HCT116 (cell line): ENCODE measurements at regions not wholly inside any gene's neighbourhood (a gene's known extent, or its start where the extent isn't known, plus 50 kb on each side); places are given as distances from the start of the nearest gene placed in this dataset.

Experiments
- EZH2 ChIP-seq: fragments of 200-600 bp; sonication (generic); IDR thresholded peaks from 2 replicates; pipeline ENCODE4 v1.6.1; 2017; ENCODE audit warnings: antibody characterized with exemption, mixed run types
- EZH2phosphoT487 ChIP-seq: fragments of 200-600 bp; IDR thresholded peaks from 2 replicates; pipeline ENCODE4 v1.6.1; 2018; ENCODE audit warnings: antibody characterized with exemption, borderline replicate concordance
- POLR2AphosphoS5 ChIP-seq: IDR thresholded peaks from 2 replicates; pipeline ENCODE4 v1.6.1; 2011; ENCODE audit warnings: mild to moderate bottlenecking, low read depth, low read length, moderate library complexity
- SP1 ChIP-seq: IDR thresholded peaks from 2 replicates; pipeline ENCODE4 v1.6.1; 2012; ENCODE audit warnings: low read depth

- TF ChIP-seq EZH2: no peak
- TF ChIP-seq EZH2phosphoT487: no peak
- TF ChIP-seq POLR2AphosphoS5: no peak
- TF ChIP-seq SP1: no peak
Measured at GRCh38 chr20:55580475-55580874, 424.8 kb downstream of the CBLN4 start.
